ENCODE measurements at regions not wholly inside any gene's neighbourhood (a gene's known extent, or its start where the extent isn't known, plus 50 kb on each side); places are given as distances from the start of the nearest gene placed in this dataset.

- TF ChIP-seq POLR2AphosphoS5 (IDR thresholded peaks at IDR 0.05) (no peak), EP300 (IDR thresholded peaks at IDR 0.05) (no peak), POLR2A (IDR thresholded peaks at IDR 0.05) (no peak)
- TF ChIP-seq, protein P1, sequence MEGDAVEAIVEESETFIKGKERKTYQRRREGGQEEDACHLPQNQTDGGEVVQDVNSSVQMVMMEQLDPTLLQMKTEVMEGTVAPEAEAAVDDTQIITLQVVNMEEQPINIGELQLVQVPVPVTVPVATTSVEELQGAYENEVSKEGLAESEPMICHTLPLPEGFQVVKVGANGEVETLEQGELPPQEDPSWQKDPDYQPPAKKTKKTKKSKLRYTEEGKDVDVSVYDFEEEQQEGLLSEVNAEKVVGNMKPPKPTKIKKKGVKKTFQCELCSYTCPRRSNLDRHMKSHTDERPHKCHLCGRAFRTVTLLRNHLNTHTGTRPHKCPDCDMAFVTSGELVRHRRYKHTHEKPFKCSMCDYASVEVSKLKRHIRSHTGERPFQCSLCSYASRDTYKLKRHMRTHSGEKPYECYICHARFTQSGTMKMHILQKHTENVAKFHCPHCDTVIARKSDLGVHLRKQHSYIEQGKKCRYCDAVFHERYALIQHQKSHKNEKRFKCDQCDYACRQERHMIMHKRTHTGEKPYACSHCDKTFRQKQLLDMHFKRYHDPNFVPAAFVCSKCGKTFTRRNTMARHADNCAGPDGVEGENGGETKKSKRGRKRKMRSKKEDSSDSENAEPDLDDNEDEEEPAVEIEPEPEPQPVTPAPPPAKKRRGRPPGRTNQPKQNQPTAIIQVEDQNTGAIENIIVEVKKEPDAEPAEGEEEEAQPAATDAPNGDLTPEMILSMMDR (IDR thresholded peaks at IDR 0.05): no peak
Observed at GRCh38 chrX:139081965-139082364, 370.4 kb upstream of the FGF13 start.

DNA sequence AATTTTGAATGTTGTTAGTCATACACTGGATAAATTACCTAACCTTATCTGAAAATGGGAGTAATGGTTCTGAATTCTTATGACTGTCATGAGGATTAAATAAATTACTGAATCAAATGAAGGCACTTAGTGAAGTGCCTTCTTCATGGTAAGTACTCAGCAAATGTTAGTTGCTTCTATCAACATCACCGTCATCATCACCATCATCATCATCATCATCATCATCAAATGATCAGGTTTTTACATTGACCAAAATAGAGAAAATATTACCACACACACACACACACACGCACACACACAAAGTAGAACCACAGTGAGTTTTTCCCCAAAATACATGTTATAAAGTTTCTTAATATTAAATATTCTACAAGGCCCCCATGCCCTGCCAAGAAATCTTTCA, 368.3 kb upstream of the FGF13 start:
- no peaks in the 10 kb centered on the region for H3K4me1 ChIP-seq
- no peaks in the 10 kb centered on the region for H3K27me3 ChIP-seq
- 79% methylated on average over 2 of the region's 2 CpGs for WGBS
- no peak for DNase-seq (ENCODE audit: low spot score in 2 of 2)
- H3K36me3 ChIP-seq: no peaks in the 10 kb centered on the region
- no peaks in the 10 kb centered on the region for H3K9me3 ChIP-seq
- H3K4me3 ChIP-seq: no peak overlapping the region
- TF ChIP-seq POLR2AphosphoS5 (IDR thresholded peaks at IDR 0.05) (no peak), POLR2A (IDR thresholded peaks at IDR 0.05) (no peak), EP300 (IDR thresholded peaks at IDR 0.05) (no peak)
- TF ChIP-seq, protein P1 (IDR thresholded peaks at IDR 0.05): no peak
- H3K27ac ChIP-seq: no peak overlapping the region

More at GRCh38 chrX:139081965-139082364, 370.4 kb upstream of the FGF13 start:
- no peak for DNase-seq (ENCODE audit: low spot score in 2 of 2)
- no peak overlapping the region for H3K4me3 ChIP-seq
- H3K27me3 ChIP-seq: no peaks in the 10 kb centered on the region
- WGBS: 85% methylated on average over 3 of the region's 3 CpGs
- H3K36me3 ChIP-seq: no peaks in the 10 kb centered on the region
- no peaks in the 10 kb centered on the region for H3K9me3 ChIP-seq
- no peaks in the 10 kb centered on the region for H3K4me1 ChIP-seq
- H3K27ac ChIP-seq: no peak overlapping the region

- no peak overlapping the region for H3K27ac ChIP-seq
- no peak for TF ChIP-seq POLR2A (IDR thresholded peaks at IDR 0.05)
- no peak for TF ChIP-seq POLR2AphosphoS5 (IDR thresholded peaks at IDR 0.05)
- TF ChIP-seq, protein P1 (IDR thresholded peaks at IDR 0.05): no peak
- TF ChIP-seq EP300 (IDR thresholded peaks at IDR 0.05): no peak
- WGBS: 72% methylated on average over 8 of the region's 8 CpGs
Observed at GRCh38 chrX:139078761-139079280, 367.3 kb upstream of the FGF13 start.

DNA sequence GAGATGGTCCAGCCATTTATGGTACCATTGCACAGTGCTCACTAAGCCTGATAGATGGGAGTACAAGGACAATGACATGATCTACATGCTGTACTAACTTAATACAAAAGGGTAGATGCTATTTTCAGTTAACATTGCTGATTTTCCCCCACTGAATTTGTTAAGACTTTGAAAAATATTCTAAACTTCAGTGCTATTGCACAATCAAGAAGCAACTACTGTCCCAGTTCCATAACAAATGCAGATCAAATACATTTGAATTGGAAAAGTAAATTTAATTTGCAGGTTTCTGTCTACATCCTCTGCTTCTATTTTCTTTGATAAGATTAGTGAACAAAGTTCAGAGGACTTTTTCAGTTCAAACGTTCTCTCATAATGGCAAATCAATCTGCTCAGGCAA, 366.8 kb upstream of the FGF13 start:
- H3K4me1 ChIP-seq: no peaks in the 10 kb centered on the region
- H3K4me3 ChIP-seq: no peak overlapping the region
- TF ChIP-seq POLR2A (IDR thresholded peaks at IDR 0.05) (no peak), POLR2AphosphoS5 (IDR thresholded peaks at IDR 0.05) (no peak), EP300 (IDR thresholded peaks at IDR 0.05) (no peak)
- TF ChIP-seq, protein P1 (IDR thresholded peaks at IDR 0.05): no peak
- 50% methylated on average over 1 of the region's 1 CpG for WGBS
- no peaks in the 10 kb centered on the region for H3K27me3 ChIP-seq
- H3K27ac ChIP-seq: no peak overlapping the region
- H3K36me3 ChIP-seq: no peaks in the 10 kb centered on the region
- DNase-seq (ENCODE audit: low spot score in 2 of 2): no peak
- H3K9me3 ChIP-seq: no peaks in the 10 kb centered on the region

More at GRCh38 chrX:139078761-139079280, 367.3 kb upstream of the FGF13 start:
- H3K4me3 ChIP-seq: no peak overlapping the region
- no peaks in the 10 kb centered on the region for H3K9me3 ChIP-seq
- H3K27me3 ChIP-seq: no peaks in the 10 kb centered on the region
- no peaks in the 10 kb centered on the region for H3K4me1 ChIP-seq
- no peaks in the 10 kb centered on the region for H3K36me3 ChIP-seq
- no peak for DNase-seq (ENCODE audit: low spot score in 2 of 2)

DNA sequence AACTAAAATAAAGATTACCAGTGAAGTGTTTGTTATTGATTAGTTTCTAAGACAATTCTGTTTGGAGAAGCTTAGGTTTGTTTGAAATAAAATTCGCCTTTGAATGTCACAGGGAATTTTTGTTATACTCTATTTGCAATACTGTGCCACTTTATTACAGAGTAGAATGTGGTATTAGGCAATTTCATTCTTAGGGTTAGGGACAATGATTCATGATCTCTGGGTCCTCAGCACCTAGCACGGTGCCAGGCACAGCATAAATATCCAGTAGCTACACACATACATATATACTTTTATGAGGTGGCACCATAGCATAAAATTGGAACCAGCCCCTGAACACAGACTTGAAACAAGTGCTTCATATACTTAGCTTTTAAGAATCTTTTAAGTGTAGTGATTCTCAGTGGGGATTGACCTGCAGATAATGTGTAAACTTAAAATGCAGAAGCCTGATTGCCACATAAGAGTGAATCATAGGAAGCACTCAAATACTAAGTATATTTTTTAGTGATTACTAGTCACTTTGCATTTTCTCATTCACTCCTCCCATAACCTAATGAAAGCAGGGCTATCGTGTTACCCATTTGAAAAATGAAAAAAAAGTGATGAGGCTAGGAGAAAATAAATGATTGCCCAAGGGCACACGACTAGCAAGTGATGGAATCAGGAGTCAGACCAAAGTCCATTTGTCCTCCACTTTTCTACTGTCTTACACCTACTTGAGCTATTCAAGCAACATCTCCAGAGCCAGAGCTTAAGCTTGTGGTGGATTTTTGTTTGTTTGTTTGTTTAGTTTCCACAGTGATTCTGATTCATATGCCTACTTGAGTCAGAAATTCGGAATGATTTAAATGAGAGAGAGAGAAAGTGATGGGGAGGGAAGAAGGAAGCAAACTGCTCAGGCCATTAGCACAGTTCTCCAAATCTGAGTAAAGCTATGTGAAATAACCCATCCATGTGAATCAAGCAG, 366.0 kb upstream of the FGF13 start:
- Histone ChIP-seq H3K9me3 (no peaks in the 10 kb centered on the region), H3K4me3 (no peak overlapping the region), H3K27me3 (no peaks in the 10 kb centered on the region), H3K27ac (no peak overlapping the region), H3K4me1 (no peaks in the 10 kb centered on the region), H3K36me3 (no peaks in the 10 kb centered on the region)
- no peak for DNase-seq (ENCODE audit: low spot score in 2 of 2)
- TF ChIP-seq POLR2A (IDR thresholded peaks at IDR 0.05) (no peak), EP300 (IDR thresholded peaks at IDR 0.05) (no peak)
- TF ChIP-seq, protein P1 (IDR thresholded peaks at IDR 0.05): no peak
- 47% methylated on average over 5 of the region's 5 CpGs for WGBS
